H9 (cell line): ENCODE measurements at regions not wholly inside any gene's neighbourhood (a gene's known extent, or its start where the extent isn't known, plus 50 kb on each side); places are given as distances from the start of the nearest gene placed in this dataset.

Experiments used
- DNase-seq: peaks from one replicate; pipeline ENCODE4 v3.0.0-alpha.2; 2017
- H2AFZ ChIP-seq: one replicate; pipeline ENCODE4 v1.6.1; 2013; ENCODE audit warnings: mild to moderate bottlenecking, low read length, control low read depth, moderate library complexity
- H2AK5ac ChIP-seq: 2 replicates; pipeline ENCODE4 v1.6.1; 2013; ENCODE audit warnings: low read length, control low read depth, mixed read lengths; ENCODE audit not compliant: insufficient read length
- H2BK120ac ChIP-seq: one replicate; pipeline ENCODE4 v1.6.1; 2013; ENCODE audit warnings: low read depth, mild to moderate bottlenecking, low read length, control low read depth, inconsistent platforms; ENCODE audit not compliant: poor library complexity, severe bottlenecking
- H2BK12ac ChIP-seq: 2 replicates; pipeline ENCODE4 v1.6.1; 2013; ENCODE audit warnings: low read length, control low read depth, mixed read lengths, low read depth; ENCODE audit not compliant: insufficient read length
- H2BK15ac ChIP-seq: 2 replicates; pipeline ENCODE4 v1.6.1; 2013; ENCODE audit warnings: low read depth, low read length, control low read depth
- H2BK20ac ChIP-seq: one replicate; pipeline ENCODE4 v1.6.1; 2013; ENCODE audit warnings: low read depth, mild to moderate bottlenecking, low read length, control low read depth, inconsistent platforms; ENCODE audit not compliant: poor library complexity, severe bottlenecking
- H2BK5ac ChIP-seq: 2 replicates; pipeline ENCODE4 v1.6.1; 2013; ENCODE audit warnings: low read length, control low read depth, mixed read lengths; ENCODE audit not compliant: insufficient read length
- H3K14ac ChIP-seq: 2 replicates; pipeline ENCODE4 v1.6.1; 2013; ENCODE audit warnings: low read length, control low read depth; ENCODE audit not compliant: insufficient read depth
- H3K18ac ChIP-seq: 2 replicates; pipeline ENCODE4 v1.6.1; 2013; ENCODE audit warnings: low read depth, mild to moderate bottlenecking, mixed read lengths, low read length, control low read depth; ENCODE audit not compliant: insufficient read length
- H3K23ac ChIP-seq: 2 replicates; pipeline ENCODE4 v1.6.1; 2013; ENCODE audit warnings: low read length, control low read depth, mixed read lengths, low read depth; ENCODE audit not compliant: insufficient read length
- H3K23me2 ChIP-seq: 2 replicates; pipeline ENCODE4 v1.6.1; 2013; ENCODE audit warnings: low read depth, mild to moderate bottlenecking, mixed read lengths, low read length, control low read depth; ENCODE audit not compliant: insufficient read length, poor library complexity, severe bottlenecking
- H3K27ac ChIP-seq: 2 replicates; pipeline ENCODE4 v1.5.1; 2013; ENCODE audit warnings: low read length, control low read depth, mixed read lengths, low read depth; ENCODE audit not compliant: insufficient read length
- H3K27me3 ChIP-seq: 2 replicates; pipeline ENCODE4 v1.6.1; 2013; ENCODE audit warnings: low read length, control low read depth, inconsistent platforms; ENCODE audit not compliant: insufficient read depth
- H3K4ac ChIP-seq: 2 replicates; pipeline ENCODE4 v1.6.1; 2013; ENCODE audit warnings: low read depth, mild to moderate bottlenecking, control low read depth, inconsistent platforms, low read length, moderate library complexity
- H3K4me1 ChIP-seq: 2 replicates; pipeline ENCODE4 v1.6.1; 2013; ENCODE audit warnings: low read length, control low read depth, inconsistent platforms; ENCODE audit not compliant: insufficient read depth
- H3K4me2 ChIP-seq: 2 replicates; pipeline ENCODE4 v1.6.1; 2013; ENCODE audit warnings: low read length, control low read depth, mixed read lengths; ENCODE audit not compliant: insufficient read length, insufficient read depth
- H3K56ac ChIP-seq: 2 replicates; pipeline ENCODE4 v1.6.1; 2013; ENCODE audit warnings: low read depth, mild to moderate bottlenecking, mixed read lengths, low read length, control low read depth; ENCODE audit not compliant: insufficient read length
- H3K79me1 ChIP-seq: 2 replicates; pipeline ENCODE4 v1.6.1; 2013; ENCODE audit warnings: low read depth, mild to moderate bottlenecking, moderate library complexity, low read length, control low read depth, inconsistent platforms; ENCODE audit not compliant: insufficient read depth, poor library complexity, severe bottlenecking
- H3K79me2 ChIP-seq: 2 replicates; pipeline ENCODE4 v1.6.1; 2013; ENCODE audit warnings: low read length, control low read depth, inconsistent platforms; ENCODE audit not compliant: insufficient read depth
- H3K9ac ChIP-seq: 2 replicates; pipeline ENCODE4 v1.6.1; 2013; ENCODE audit warnings: low read length, control low read depth, mixed read lengths; ENCODE audit not compliant: insufficient read length; ENCODE audit errors: extremely low read depth
- H3K9me3 ChIP-seq: one replicate; pipeline ENCODE4 v1.6.1; 2013; ENCODE audit warnings: low read depth, low read length, inconsistent platforms; ENCODE audit not compliant: control insufficient read depth
- H3T11ph ChIP-seq: one replicate; pipeline ENCODE4 v1.6.1; 2013; ENCODE audit warnings: mild to moderate bottlenecking, low read length, control low read depth, inconsistent platforms
- H4K20me1 ChIP-seq: one replicate; pipeline ENCODE4 v1.6.1; 2013; ENCODE audit not compliant: control insufficient read depth, insufficient read length, insufficient read depth
- H4K5ac ChIP-seq: 2 replicates; pipeline ENCODE4 v1.6.1; 2013; ENCODE audit warnings: low read depth, mild to moderate bottlenecking, mixed read lengths, low read length, control low read depth; ENCODE audit not compliant: insufficient read length
- H4K8ac ChIP-seq: replicated peaks from 2 replicates; pipeline ENCODE4 v1.6.1; 2013; ENCODE audit warnings: low read length, control low read depth, mixed read lengths, low read depth; ENCODE audit not compliant: insufficient read length
- H4K91ac ChIP-seq: 2 replicates; pipeline ENCODE4 v1.6.1; 2013; ENCODE audit warnings: low read depth, mild to moderate bottlenecking, moderate library complexity, mixed read lengths, low read length, control low read depth; ENCODE audit not compliant: insufficient read length
- H3K27ac Mint-ChIP-seq, 3 experiments: 2 replicates in 2 of 3; 3 replicates in 1 of 3; pipeline ENCODE4 v1.8.0; 2020 to 2021; ENCODE audit warnings: mixed read lengths in 3 of 3, mild to moderate bottlenecking in 1 of 3, moderate library complexity in 1 of 3
- H3K27me3 Mint-ChIP-seq: 2 replicates; pipeline ENCODE4 v1.8.0; 2021; ENCODE audit warnings: low read depth, mild to moderate bottlenecking, moderate library complexity, mixed read lengths
- H3K36me3 Mint-ChIP-seq, 3 experiments: 2 replicates in 2 of 3; 3 replicates in 1 of 3; pipeline ENCODE4 v1.8.0; 2020 to 2021; ENCODE audit warnings: low read depth in 3 of 3, mixed read lengths in 3 of 3; ENCODE audit not compliant: insufficient read depth in 1 of 3
- H3K4me1 Mint-ChIP-seq, 2 experiments: 2 replicates each; pipeline ENCODE4 v1.8.0; 2020; ENCODE audit warnings: mixed read lengths in 2 of 2
- H3K4me3 Mint-ChIP-seq, 2 experiments: 2 replicates in 1 of 2; 3 replicates in 1 of 2; pipeline ENCODE4 v1.8.0; 2020 to 2021; ENCODE audit warnings: mild to moderate bottlenecking in 2 of 2, mixed read lengths in 2 of 2, moderate library complexity in 1 of 2
- H3K9me3 Mint-ChIP-seq, 2 experiments: 2 replicates in 1 of 2; 3 replicates in 1 of 2; pipeline ENCODE4 v1.8.0; 2020; ENCODE audit warnings: mild to moderate bottlenecking in 2 of 2, mixed read lengths in 2 of 2, moderate library complexity in 1 of 2
- WGBS: extraction: QIAGEN DNeasy Blood & Tissue Kit; methylation state at CpG from one replicate; pipeline ENCODE4 v1.1.7; 2013; ENCODE audit warnings: missing lambda C conversion rate, low lambda C conversion rate, mixed read lengths; ENCODE audit not compliant: insufficient read length; ENCODE audit errors: extremely low coverage; 5-methylcytosine and 5-hydroxymethylcytosine counted together
- TF ChIP-seq, protein P1 (sequence below): fragments of 200-600 bp; sonication (generic); conservative IDR thresholded peaks from 3 replicates; pipeline ENCODE4 v1.8.0; 2021; ENCODE audit warnings: antibody characterized with exemption, mild to moderate bottlenecking

DNA sequence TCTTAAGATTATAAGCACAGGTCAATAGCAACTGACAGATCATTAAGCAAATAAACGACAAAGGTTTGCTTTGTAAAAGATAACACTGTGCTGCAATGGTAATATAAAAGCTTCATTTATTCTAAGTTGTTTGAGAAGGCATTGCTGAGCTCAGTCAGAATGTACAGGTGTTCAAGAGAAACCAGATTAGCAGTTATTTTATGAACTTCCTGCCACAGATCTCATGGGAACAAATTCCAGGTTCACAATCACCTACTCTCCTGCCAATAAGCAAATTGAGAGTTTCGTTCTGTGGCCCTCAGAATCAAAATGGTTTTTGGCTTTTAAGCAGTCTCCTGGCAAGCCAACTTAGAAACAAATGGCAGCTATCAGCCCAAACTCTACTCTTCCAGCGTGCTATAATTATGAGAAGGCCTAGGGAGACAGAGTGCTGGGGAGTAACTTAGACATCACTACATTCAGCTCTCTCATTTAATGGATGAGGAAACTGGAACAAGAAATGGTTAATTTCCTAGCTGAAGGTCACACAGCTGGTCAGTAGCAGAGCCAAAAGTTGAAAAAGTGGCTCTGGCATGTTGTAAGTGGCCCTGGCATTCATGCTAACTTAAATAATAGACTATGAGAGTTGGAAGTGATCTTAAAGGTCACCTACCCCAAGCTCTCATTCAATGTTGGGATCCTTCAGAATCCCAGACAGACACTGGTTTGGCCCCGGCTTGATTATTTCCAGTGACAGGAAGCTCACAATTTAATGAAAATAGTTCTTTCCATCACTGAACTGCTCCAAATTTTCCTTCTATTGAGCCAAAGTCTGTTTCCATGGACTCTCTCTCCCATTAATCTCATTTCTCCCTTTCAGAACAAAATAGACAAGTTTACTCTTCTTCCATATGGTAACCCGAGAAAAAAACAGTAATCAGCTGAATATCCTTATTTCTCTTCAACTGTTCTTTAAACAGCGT is 82.6 kb upstream of the EDEM3 start:
- Histone ChIP-seq H3K18ac (no peak overlapping the region), H3K4ac (no peak overlapping the region), H4K8ac (no peak overlapping the region), H4K5ac (no peak overlapping the region), H4K91ac (no peak overlapping the region), H3K56ac (no peak overlapping the region), H2BK120ac (no peak overlapping the region), H3K14ac (no peak overlapping the region), H3K9ac (no peak overlapping the region), H3K27ac (no peak overlapping the region), H2BK12ac (no peak overlapping the region), H3K79me2 (no peaks in the 10 kb centered on the region), H2BK5ac (no peak overlapping the region), H3K9me3 (no peaks in the 10 kb centered on the region), H2AK5ac (no peak overlapping the region), H2BK20ac (no peak overlapping the region), H3K4me1 (no peaks in the 10 kb centered on the region), H3K4me2 (no peak overlapping the region), H2AFZ (no peak overlapping the region), H3T11ph (no peak overlapping the region), H4K20me1 (no peaks in the 10 kb centered on the region), H3K23ac (no peak overlapping the region), H3K23me2 (no peaks in the 10 kb centered on the region), H3K79me1 (no peaks in the 10 kb centered on the region), H3K27me3 (no peaks in the 10 kb centered on the region), H2BK15ac (no peak overlapping the region)
- WGBS = no CpG with 5 or more reads among the region's 6 CpGs
- no peak for DNase-seq
- H3K27me3 Mint-ChIP-seq = peaks cover 2% of the 10 kb centered on the region; the same call in 1 of the 2 replicates
- H3K9me3 Mint-ChIP-seq = peaks cover 3 to 12% of the 10 kb centered on the region in 2 experiments; a peak in 4 of 5 replicates
- H3K4me1 Mint-ChIP-seq = peaks cover 3 to 6% of the 10 kb centered on the region in 2 experiments; a peak in 3 of 4 replicates
- H3K36me3 Mint-ChIP-seq = peaks cover 2 to 10% (median 8%) of the 10 kb centered on the region in 3 experiments; a peak in 4 of 7 replicates
- no peak overlapping the region for H3K4me3 Mint-ChIP-seq
- H3K27ac Mint-ChIP-seq = no peak overlapping the region; a peak in 1 of 7 replicates
- TF ChIP-seq, protein P1, sequence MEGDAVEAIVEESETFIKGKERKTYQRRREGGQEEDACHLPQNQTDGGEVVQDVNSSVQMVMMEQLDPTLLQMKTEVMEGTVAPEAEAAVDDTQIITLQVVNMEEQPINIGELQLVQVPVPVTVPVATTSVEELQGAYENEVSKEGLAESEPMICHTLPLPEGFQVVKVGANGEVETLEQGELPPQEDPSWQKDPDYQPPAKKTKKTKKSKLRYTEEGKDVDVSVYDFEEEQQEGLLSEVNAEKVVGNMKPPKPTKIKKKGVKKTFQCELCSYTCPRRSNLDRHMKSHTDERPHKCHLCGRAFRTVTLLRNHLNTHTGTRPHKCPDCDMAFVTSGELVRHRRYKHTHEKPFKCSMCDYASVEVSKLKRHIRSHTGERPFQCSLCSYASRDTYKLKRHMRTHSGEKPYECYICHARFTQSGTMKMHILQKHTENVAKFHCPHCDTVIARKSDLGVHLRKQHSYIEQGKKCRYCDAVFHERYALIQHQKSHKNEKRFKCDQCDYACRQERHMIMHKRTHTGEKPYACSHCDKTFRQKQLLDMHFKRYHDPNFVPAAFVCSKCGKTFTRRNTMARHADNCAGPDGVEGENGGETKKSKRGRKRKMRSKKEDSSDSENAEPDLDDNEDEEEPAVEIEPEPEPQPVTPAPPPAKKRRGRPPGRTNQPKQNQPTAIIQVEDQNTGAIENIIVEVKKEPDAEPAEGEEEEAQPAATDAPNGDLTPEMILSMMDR = no peak
